ENCODE measurements at regions not wholly inside any gene's neighbourhood (a gene's known extent, or its start where the extent isn't known, plus 50 kb on each side); places are given as distances from the start of the nearest gene placed in this dataset.
A peak's percentile ranks its signal among the peaks of the same experiment; 100 is the strongest.
"Not testable (repeated sequence)": the region's sequence is repeated elsewhere in the genome, so short reads cannot be mapped to it uniquely, and the experiment has no call there.

DNA sequence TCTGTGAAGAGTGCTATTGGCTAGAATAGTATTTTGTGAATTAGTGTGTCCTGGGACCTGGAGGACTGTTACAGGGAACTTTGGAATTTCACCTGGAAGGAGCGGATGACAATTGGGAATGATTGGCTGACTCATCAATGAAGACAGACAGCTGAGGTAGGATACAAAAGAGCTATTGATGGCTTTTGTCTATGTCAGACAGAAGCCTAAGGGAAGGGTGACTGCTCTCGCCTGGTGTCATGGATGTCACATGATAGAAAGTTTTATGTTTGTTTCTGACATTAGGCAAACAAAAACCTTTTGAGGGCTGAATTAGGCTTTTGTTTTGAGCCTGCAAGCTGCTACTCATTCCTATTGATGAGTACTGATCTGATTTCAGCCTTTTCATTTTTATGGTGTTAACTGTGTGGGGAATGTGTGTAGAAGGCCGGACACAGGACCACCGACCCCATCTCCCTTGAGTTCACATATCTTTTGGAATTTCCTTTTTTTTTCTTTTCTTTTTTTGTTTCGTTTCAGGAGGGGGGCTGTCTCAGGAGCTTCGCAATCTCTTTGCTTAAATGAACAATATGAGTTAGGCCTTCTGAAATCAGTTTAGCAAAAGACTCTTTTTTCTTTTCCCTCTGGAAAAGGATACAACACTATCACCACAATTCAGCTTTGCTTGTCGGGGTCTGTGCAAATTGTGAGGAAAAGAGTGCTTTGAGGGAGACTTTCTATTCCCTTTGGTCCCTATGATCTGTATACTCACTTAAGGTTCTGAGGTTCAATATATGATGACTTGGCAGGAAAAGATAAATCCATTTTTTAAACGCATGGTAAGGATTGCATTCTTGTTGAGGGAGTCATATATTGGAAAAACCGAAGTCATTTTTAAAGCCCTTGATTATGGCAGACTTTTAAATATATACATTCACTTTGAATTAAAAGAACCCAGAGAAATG lies 207.9 kb upstream of the FIGN start:
- TF ChIP-seq EZH2phosphoT487 (IDR thresholded peaks at IDR 0.05), result peak; percentile 43
- no peak for TF ChIP-seq CTCF (IDR thresholded peaks at IDR 0.05)
- DNase-seq (ENCODE audit: low spot score), result peak; percentile 73
- Histone ChIP-seq H3K4me1 (peaks cover 18% of the 10 kb centered on the region), H3K27me3 (no peaks in the 10 kb centered on the region), H3K4me3 (peak overlapping the region; percentile 1), H3K9ac (no peak overlapping the region), H3K4me2 (peak overlapping the region; percentile 36), H2AFZ (replicated peaks) (no peak overlapping the region), H3K79me2 (ENCODE audit: low read depth) (no peaks in the 10 kb centered on the region), H3K9me3 (ENCODE audit: low read depth) (no peaks in the 10 kb centered on the region), H3K27ac (peak overlapping the region; percentile 13), H3K36me3 (no peaks in the 10 kb centered on the region), H4K20me1 (ENCODE audit: low read depth) (no peaks in the 10 kb centered on the region), H3F3A (ENCODE audit: low read depth) (peaks cover 6% of the 10 kb centered on the region)
- H3K27ac Mint-ChIP-seq, result no peak overlapping the region
- peaks cover 13% of the 10 kb centered on the region for H3K4me1 Mint-ChIP-seq
- H3K27me3 Mint-ChIP-seq (ENCODE audit: insufficient read depth, low read depth), result no peaks in the 10 kb centered on the region
- H3K4me3 Mint-ChIP-seq, result no peak overlapping the region
- no peaks in the 10 kb centered on the region for H3K36me3 Mint-ChIP-seq
- H3K9me3 Mint-ChIP-seq, result no peaks in the 10 kb centered on the region

DNA sequence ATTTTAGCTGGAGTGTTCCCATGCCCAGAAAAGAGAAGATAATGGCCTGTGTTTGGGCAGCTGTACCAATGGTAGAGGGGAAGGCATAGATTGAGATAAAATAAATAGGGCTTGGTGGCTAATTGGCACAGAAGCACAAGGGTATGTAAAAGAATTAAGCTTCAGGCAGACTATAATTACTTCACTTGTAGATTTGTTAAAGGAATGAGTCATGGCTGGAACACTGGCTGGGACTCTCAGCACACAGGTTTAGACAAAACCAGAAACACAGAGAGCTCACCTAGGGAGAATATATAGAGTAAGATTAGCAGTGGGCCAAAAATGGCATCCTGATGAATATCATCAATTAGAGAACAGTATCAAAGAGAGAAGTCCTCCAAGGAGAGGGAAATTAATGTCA lies 198.3 kb upstream of the FIGN start:
- Mint-ChIP-seq H3K4me1 (no peaks in the 10 kb centered on the region), H3K27ac (no peak overlapping the region), H3K4me3 (no peak overlapping the region), H3K36me3 (no peaks in the 10 kb centered on the region), H3K27me3 (ENCODE audit: insufficient read depth, low read depth) (no peaks in the 10 kb centered on the region), H3K9me3 (no peaks in the 10 kb centered on the region)
- Histone ChIP-seq H3K9ac (no peak overlapping the region), H4K20me1 (ENCODE audit: low read depth) (no peaks in the 10 kb centered on the region), H2AFZ (replicated peaks) (no peak overlapping the region), H3K27me3 (no peaks in the 10 kb centered on the region), H3K4me1 (no peaks in the 10 kb centered on the region), H3K36me3 (no peaks in the 10 kb centered on the region), H3K4me3 (no peak overlapping the region), H3F3A (ENCODE audit: low read depth) (no peaks in the 10 kb centered on the region), H3K4me2 (no peak overlapping the region), H3K9me3 (ENCODE audit: low read depth) (no peaks in the 10 kb centered on the region), H3K79me2 (ENCODE audit: low read depth) (no peaks in the 10 kb centered on the region), H3K27ac (no peak overlapping the region)
- TF ChIP-seq EZH2phosphoT487 (IDR thresholded peaks at IDR 0.05) (no peak), CTCF (IDR thresholded peaks at IDR 0.05) (no peak), EZH2 (IDR thresholded peaks at IDR 0.05) (no peak)
- no peak for DNase-seq (ENCODE audit: low spot score)

GRCh38 chr2:163919717-163920116 lies 183.9 kb upstream of the FIGN start:
- Histone ChIP-seq H3F3A (ENCODE audit: low read depth) (no peaks in the 10 kb centered on the region), H3K4me1 (no peaks in the 10 kb centered on the region), H3K27me3 (no peaks in the 10 kb centered on the region), H3K9me3 (ENCODE audit: low read depth) (peaks cover 17% of the 10 kb centered on the region), H3K27ac (no peak overlapping the region), H3K9ac (no peak overlapping the region), H3K4me3 (no peak overlapping the region), H2AFZ (replicated peaks) (no peak overlapping the region), H3K79me2 (ENCODE audit: low read depth) (no peaks in the 10 kb centered on the region), H3K36me3 (no peaks in the 10 kb centered on the region), H4K20me1 (ENCODE audit: low read depth) (no peaks in the 10 kb centered on the region), H3K4me2 (no peak overlapping the region)
- TF ChIP-seq CTCF (IDR thresholded peaks at IDR 0.05) (no peak), EZH2phosphoT487 (IDR thresholded peaks at IDR 0.05) (no peak), EZH2 (IDR thresholded peaks at IDR 0.05) (no peak)
- DNase-seq (ENCODE audit: low spot score), result no peak
- H3K27ac Mint-ChIP-seq, result no peak overlapping the region
- no peaks in the 10 kb centered on the region for H3K27me3 Mint-ChIP-seq (ENCODE audit: insufficient read depth, low read depth)
- no peaks in the 10 kb centered on the region for H3K36me3 Mint-ChIP-seq
- no peaks in the 10 kb centered on the region for H3K9me3 Mint-ChIP-seq
- H3K4me1 Mint-ChIP-seq, result no peaks in the 10 kb centered on the region
- no peak overlapping the region for H3K4me3 Mint-ChIP-seq

GRCh38 chr2:163914486-163914885 lies 178.7 kb upstream of the FIGN start:
- peak overlapping the region; percentile 26 for H2AFZ ChIP-seq (replicated peaks)
- not testable (repeated sequence) for H3K9ac ChIP-seq; H3K9me3 ChIP-seq (ENCODE audit: low read depth); H3K79me2 ChIP-seq (ENCODE audit: low read depth); H3K4me3 Mint-ChIP-seq; H4K20me1 ChIP-seq (ENCODE audit: low read depth); H3K27ac ChIP-seq; H3F3A ChIP-seq (ENCODE audit: low read depth); H3K4me3 ChIP-seq; H3K27me3 ChIP-seq; H3K4me1 Mint-ChIP-seq; H3K4me1 ChIP-seq; H3K4me2 ChIP-seq; H3K27me3 Mint-ChIP-seq (ENCODE audit: insufficient read depth, low read depth); H3K27ac Mint-ChIP-seq; H3K36me3 ChIP-seq; H3K36me3 Mint-ChIP-seq; DNase-seq (ENCODE audit: low spot score); H3K9me3 Mint-ChIP-seq

GRCh38 chr2:163913532-163913944 lies 177.7 kb upstream of the FIGN start:
- not testable (repeated sequence) for H3K4me1 ChIP-seq; H3K4me1 Mint-ChIP-seq; H3K36me3 Mint-ChIP-seq; H3K27ac Mint-ChIP-seq; H3K9me3 ChIP-seq (ENCODE audit: low read depth); H3K4me3 Mint-ChIP-seq; H3K79me2 ChIP-seq (ENCODE audit: low read depth); H2AFZ ChIP-seq (replicated peaks); H3K27me3 Mint-ChIP-seq (ENCODE audit: insufficient read depth, low read depth); H3F3A ChIP-seq (ENCODE audit: low read depth); H3K4me2 ChIP-seq; H3K9me3 Mint-ChIP-seq; H3K36me3 ChIP-seq; DNase-seq (ENCODE audit: low spot score); H4K20me1 ChIP-seq (ENCODE audit: low read depth); H3K27ac ChIP-seq; H3K9ac ChIP-seq; H3K27me3 ChIP-seq; H3K4me3 ChIP-seq

Measured in neural progenitor cell (in vitro differentiated cells).